Neural cell (in vitro differentiated cells): ENCODE measurements at regions not wholly inside any gene's neighbourhood (a gene's known extent, or its start where the extent isn't known, plus 50 kb on each side); places are given as distances from the start of the nearest gene placed in this dataset.

Experiments used
- EP300 ChIP-seq: fragments of 450-650 bp; conservative IDR thresholded peaks from 2 replicates; pipeline ENCODE4 v1.6.1; 2014; ENCODE audit warnings: antibody characterized with exemption, mild to moderate bottlenecking, moderate library complexity; ENCODE audit not compliant: poor library complexity, severe bottlenecking
- EZH2 ChIP-seq: fragments of 200-600, 300-800 bp; shearing (Covaris generic), sonication (generic); IDR thresholded peaks from 2 replicates; pipeline ENCODE4 v1.6.1; 2014; ENCODE audit warnings: antibody characterized with exemption, low read length, borderline replicate concordance, mild to moderate bottlenecking; ENCODE audit not compliant: insufficient read depth, poor library complexity, severe bottlenecking
- POLR2AphosphoS5 ChIP-seq: IDR thresholded peaks from 2 replicates; pipeline ENCODE4 v1.6.1; 2012
- RAD21 ChIP-seq: fragments of 450-650 bp; conservative IDR thresholded peaks from 2 replicates; pipeline ENCODE4 v1.6.1; 2014; ENCODE audit warnings: antibody characterized with exemption, mild to moderate bottlenecking, moderate library complexity
- TAF1 ChIP-seq: IDR thresholded peaks from 2 replicates; pipeline ENCODE4 v1.6.1; 2012; ENCODE audit warnings: low read depth
- TF ChIP-seq, protein P1 (sequence below): fragments of 450-650 bp; IDR thresholded peaks from 2 replicates; pipeline ENCODE4 v1.5.1; 2014; ENCODE audit warnings: antibody characterized with exemption, mild to moderate bottlenecking, moderate library complexity; ENCODE audit not compliant: poor library complexity, severe bottlenecking
- TF ChIP-seq, protein P2 (sequence below): IDR thresholded peaks from 2 replicates; pipeline ENCODE4 v1.6.1; 2012; ENCODE audit warnings: borderline replicate concordance

DNA sequence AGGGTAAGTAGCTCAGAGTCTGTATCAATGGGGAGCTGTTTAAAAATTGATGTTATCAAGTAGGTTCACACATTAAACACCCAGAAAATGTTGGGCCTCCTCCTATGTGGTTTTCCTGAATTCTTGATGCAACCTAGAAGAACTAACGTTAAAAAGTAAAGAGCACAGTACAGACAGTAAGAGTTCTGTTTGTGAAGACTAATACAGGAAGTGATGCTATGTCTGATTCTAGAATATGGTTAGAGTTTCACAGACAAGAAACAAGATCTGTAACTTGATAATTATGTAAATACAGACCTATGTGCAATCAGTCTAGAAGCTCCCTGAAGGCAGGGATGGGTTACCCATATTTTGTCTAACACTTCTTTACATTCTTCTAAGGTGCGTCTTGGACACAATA is 214.9 kb upstream of the BTG1 start:
- TF ChIP-seq EZH2, result no peak
- TF ChIP-seq, protein P1, sequence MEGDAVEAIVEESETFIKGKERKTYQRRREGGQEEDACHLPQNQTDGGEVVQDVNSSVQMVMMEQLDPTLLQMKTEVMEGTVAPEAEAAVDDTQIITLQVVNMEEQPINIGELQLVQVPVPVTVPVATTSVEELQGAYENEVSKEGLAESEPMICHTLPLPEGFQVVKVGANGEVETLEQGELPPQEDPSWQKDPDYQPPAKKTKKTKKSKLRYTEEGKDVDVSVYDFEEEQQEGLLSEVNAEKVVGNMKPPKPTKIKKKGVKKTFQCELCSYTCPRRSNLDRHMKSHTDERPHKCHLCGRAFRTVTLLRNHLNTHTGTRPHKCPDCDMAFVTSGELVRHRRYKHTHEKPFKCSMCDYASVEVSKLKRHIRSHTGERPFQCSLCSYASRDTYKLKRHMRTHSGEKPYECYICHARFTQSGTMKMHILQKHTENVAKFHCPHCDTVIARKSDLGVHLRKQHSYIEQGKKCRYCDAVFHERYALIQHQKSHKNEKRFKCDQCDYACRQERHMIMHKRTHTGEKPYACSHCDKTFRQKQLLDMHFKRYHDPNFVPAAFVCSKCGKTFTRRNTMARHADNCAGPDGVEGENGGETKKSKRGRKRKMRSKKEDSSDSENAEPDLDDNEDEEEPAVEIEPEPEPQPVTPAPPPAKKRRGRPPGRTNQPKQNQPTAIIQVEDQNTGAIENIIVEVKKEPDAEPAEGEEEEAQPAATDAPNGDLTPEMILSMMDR, result no peak
- no peak for TF ChIP-seq TAF1
- no peak for TF ChIP-seq EP300
- no peak for TF ChIP-seq POLR2AphosphoS5
- TF ChIP-seq, protein P2, sequence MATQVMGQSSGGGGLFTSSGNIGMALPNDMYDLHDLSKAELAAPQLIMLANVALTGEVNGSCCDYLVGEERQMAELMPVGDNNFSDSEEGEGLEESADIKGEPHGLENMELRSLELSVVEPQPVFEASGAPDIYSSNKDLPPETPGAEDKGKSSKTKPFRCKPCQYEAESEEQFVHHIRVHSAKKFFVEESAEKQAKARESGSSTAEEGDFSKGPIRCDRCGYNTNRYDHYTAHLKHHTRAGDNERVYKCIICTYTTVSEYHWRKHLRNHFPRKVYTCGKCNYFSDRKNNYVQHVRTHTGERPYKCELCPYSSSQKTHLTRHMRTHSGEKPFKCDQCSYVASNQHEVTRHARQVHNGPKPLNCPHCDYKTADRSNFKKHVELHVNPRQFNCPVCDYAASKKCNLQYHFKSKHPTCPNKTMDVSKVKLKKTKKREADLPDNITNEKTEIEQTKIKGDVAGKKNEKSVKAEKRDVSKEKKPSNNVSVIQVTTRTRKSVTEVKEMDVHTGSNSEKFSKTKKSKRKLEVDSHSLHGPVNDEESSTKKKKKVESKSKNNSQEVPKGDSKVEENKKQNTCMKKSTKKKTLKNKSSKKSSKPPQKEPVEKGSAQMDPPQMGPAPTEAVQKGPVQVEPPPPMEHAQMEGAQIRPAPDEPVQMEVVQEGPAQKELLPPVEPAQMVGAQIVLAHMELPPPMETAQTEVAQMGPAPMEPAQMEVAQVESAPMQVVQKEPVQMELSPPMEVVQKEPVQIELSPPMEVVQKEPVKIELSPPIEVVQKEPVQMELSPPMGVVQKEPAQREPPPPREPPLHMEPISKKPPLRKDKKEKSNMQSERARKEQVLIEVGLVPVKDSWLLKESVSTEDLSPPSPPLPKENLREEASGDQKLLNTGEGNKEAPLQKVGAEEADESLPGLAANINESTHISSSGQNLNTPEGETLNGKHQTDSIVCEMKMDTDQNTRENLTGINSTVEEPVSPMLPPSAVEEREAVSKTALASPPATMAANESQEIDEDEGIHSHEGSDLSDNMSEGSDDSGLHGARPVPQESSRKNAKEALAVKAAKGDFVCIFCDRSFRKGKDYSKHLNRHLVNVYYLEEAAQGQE, result no peak
- no peak for TF ChIP-seq RAD21
